ENCODE measurements at regions not wholly inside any gene's neighbourhood (a gene's known extent, or its start where the extent isn't known, plus 50 kb on each side); places are given as distances from the start of the nearest gene placed in this dataset.
A peak's percentile ranks its signal among the peaks of the same experiment; 100 is the strongest.

DNA sequence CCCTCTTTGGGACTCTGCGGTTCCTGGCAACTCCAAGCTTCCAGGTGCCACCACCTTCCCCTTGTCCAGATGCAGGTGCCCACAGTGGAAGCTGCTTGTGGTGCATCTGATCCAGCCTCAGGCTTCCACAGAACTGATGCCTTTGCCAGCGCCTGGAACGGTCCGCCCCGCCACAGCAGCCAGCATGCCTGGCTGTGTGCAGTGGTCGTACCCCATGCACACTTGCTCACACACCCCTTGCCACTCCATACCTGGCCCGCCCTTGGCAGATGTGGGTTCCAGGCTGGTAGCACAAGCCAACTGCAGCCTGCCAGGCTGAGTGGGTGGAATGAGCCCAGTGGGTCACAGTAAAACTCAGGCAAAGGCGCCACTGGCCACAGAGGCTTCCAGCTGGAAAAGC lies 240.5 kb downstream of the PPP4R3C start:
- no peaks in the 10 kb centered on the region for H3K4me1 ChIP-seq (ENCODE audit: control insufficient read depth in 1 of 2, insufficient read depth in 2 of 2, low read length in 2 of 2)
- no peak for DNase-seq
- intact Hi-C loops (cut with micrococcal nuclease): no loop called here
- H3K4me3 ChIP-seq (replicated peaks in 1 of 3; ENCODE audit: low read depth in 2 of 3, low read length in 3 of 3): no peak overlapping the region
- H3K36me3 Mint-ChIP-seq: no peaks in the 10 kb centered on the region
- H3K9me3 Mint-ChIP-seq: peaks cover 0 to 12% (median 0%) of the 10 kb centered on the region in 7 donors
- no peak overlapping the region for H2AFZ ChIP-seq (ENCODE audit: insufficient read depth, low read depth, low read length, poor library complexity, severe bottlenecking)
- H3K4me1 Mint-ChIP-seq: no peaks in the 10 kb centered on the region
- no peak overlapping the region for H3K4me2 ChIP-seq (replicated peaks; ENCODE audit: extremely low read depth, low read length, poor library complexity, severe bottlenecking)
- no peak overlapping the region for H3K9ac ChIP-seq (ENCODE audit: insufficient read depth, low read length, poor library complexity, severe bottlenecking)
- TF ChIP-seq, protein P1, sequence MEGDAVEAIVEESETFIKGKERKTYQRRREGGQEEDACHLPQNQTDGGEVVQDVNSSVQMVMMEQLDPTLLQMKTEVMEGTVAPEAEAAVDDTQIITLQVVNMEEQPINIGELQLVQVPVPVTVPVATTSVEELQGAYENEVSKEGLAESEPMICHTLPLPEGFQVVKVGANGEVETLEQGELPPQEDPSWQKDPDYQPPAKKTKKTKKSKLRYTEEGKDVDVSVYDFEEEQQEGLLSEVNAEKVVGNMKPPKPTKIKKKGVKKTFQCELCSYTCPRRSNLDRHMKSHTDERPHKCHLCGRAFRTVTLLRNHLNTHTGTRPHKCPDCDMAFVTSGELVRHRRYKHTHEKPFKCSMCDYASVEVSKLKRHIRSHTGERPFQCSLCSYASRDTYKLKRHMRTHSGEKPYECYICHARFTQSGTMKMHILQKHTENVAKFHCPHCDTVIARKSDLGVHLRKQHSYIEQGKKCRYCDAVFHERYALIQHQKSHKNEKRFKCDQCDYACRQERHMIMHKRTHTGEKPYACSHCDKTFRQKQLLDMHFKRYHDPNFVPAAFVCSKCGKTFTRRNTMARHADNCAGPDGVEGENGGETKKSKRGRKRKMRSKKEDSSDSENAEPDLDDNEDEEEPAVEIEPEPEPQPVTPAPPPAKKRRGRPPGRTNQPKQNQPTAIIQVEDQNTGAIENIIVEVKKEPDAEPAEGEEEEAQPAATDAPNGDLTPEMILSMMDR (IDR thresholded peaks at IDR 0.05): no peak
- H3K36me3 ChIP-seq (replicated peaks in 1 of 2; ENCODE audit: control insufficient read depth in 1 of 2, insufficient read depth in 2 of 2, low read length in 2 of 2): no peaks in the 10 kb centered on the region
- no peaks in the 10 kb centered on the region for H3K27me3 ChIP-seq (ENCODE audit: control insufficient read depth in 2 of 2, insufficient read depth in 2 of 2, low read length in 2 of 2)
- 100% methylated on average over 2 of the region's 8 CpGs for WGBS (ENCODE audit: insufficient coverage)
- H3K27ac ChIP-seq (ENCODE audit: low read depth in 1 of 2, low read length in 2 of 2): no peak overlapping the region
- no peaks in the 10 kb centered on the region for H3K79me2 ChIP-seq (ENCODE audit: insufficient read depth, low read length)
- no peaks in the 10 kb centered on the region for H4K20me1 ChIP-seq (ENCODE audit: insufficient read depth, low read length)
- H3K27me3 Mint-ChIP-seq (ENCODE audit: low read depth in 3 of 3): no peaks in the 10 kb centered on the region
- no peak overlapping the region for H3K27ac Mint-ChIP-seq
- H3K4me3 Mint-ChIP-seq: no peak overlapping the region
- H3K9me3 ChIP-seq (replicated peaks in 1 of 2; ENCODE audit: control insufficient read depth in 1 of 2, insufficient read depth in 1 of 2, low read length in 2 of 2): peaks cover 7 to 9% of the 10 kb centered on the region in 2 donors

DNA sequence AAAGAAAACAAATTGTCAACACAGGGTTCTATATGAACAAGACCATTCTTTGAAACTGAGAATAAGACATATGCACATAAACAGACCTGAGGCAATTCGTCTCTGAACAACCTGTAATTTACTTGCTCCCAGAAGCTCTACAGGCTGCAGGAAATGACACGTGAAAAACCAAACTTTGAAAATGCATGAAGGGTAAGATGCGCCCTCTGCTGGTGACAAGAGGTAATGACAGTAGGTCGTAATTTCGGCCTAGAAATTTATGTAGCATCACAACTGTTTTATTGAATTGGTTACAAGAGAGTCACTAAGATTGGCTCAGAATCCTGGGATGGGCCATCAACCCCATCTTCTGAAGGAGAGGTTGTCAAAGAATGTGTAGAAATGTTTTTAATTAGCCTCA lies 276.5 kb downstream of the PPP4R3C start:
- peaks cover 0 to 2% (median 0%) of the 10 kb centered on the region in 7 donors for H3K9me3 Mint-ChIP-seq
- no peaks in the 10 kb centered on the region for H3K36me3 Mint-ChIP-seq
- H3K9me3 ChIP-seq (replicated peaks in 1 of 2; ENCODE audit: control insufficient read depth in 1 of 2, insufficient read depth in 1 of 2, low read length in 2 of 2): no peaks in the 10 kb centered on the region
- peak in 2 of 3 donors; percentile 0 to 2 for DNase-seq
- no peak overlapping the region for H3K4me2 ChIP-seq (replicated peaks; ENCODE audit: extremely low read depth, low read length, poor library complexity, severe bottlenecking)
- no peaks in the 10 kb centered on the region for H3K4me1 ChIP-seq (ENCODE audit: control insufficient read depth in 1 of 2, insufficient read depth in 2 of 2, low read length in 2 of 2)
- no peak overlapping the region for H3K4me3 ChIP-seq (replicated peaks in 1 of 3; ENCODE audit: low read depth in 2 of 3, low read length in 3 of 3)
- no CpG with 5 or more reads among the region's 5 CpGs for WGBS (ENCODE audit: insufficient coverage)
- H3K79me2 ChIP-seq (ENCODE audit: insufficient read depth, low read length): no peaks in the 10 kb centered on the region
- H3K27me3 ChIP-seq (ENCODE audit: control insufficient read depth in 2 of 2, insufficient read depth in 2 of 2, low read length in 2 of 2): no peaks in the 10 kb centered on the region
- H3K4me1 Mint-ChIP-seq: no peaks in the 10 kb centered on the region
- intact Hi-C loops (cut with micrococcal nuclease): no loop called here
- H3K27me3 Mint-ChIP-seq (ENCODE audit: low read depth in 3 of 3): peaks cover 0 to 5% (median 2%) of the 10 kb centered on the region in 3 donors
- no peak overlapping the region for H3K27ac ChIP-seq (ENCODE audit: low read depth in 1 of 2, low read length in 2 of 2)
- H3K9ac ChIP-seq (ENCODE audit: insufficient read depth, low read length, poor library complexity, severe bottlenecking): no peak overlapping the region
- H3K4me3 Mint-ChIP-seq: no peak overlapping the region
- TF ChIP-seq, protein P1 (IDR thresholded peaks at IDR 0.05): peak; percentile 76
- H3K36me3 ChIP-seq (replicated peaks in 1 of 2; ENCODE audit: control insufficient read depth in 1 of 2, insufficient read depth in 2 of 2, low read length in 2 of 2): no peaks in the 10 kb centered on the region
- no peaks in the 10 kb centered on the region for H4K20me1 ChIP-seq (ENCODE audit: insufficient read depth, low read length)
- no peak overlapping the region for H2AFZ ChIP-seq (ENCODE audit: insufficient read depth, low read depth, low read length, poor library complexity, severe bottlenecking)
- no peak overlapping the region for H3K27ac Mint-ChIP-seq

Data from CD14-positive monocyte (primary cell).